Hippocampal formation (tissue), 2 donors: ENCODE measurements at regions not wholly inside any gene's neighbourhood (a gene's known extent, or its start where the extent isn't known, plus 50 kb on each side); places are given as distances from the start of the nearest gene placed in this dataset.
"Not testable (repeated sequence)": the region's sequence is repeated elsewhere in the genome, so short reads cannot be mapped to it uniquely, and the experiment has no call there.

Experiments used
- DNase-seq, 2 donors: peaks; one replicate each; lab custom pipeline; 2025; lab: John Stamatoyannopoulos, UW

GRCh38 chr6:121760745-121761144 lies 325.3 kb downstream of the GJA1 start:
- DNase-seq, result no peak

GRCh38 chr6:121764493-121764892 lies 329.0 kb downstream of the GJA1 start:
- no peak for DNase-seq

DNA sequence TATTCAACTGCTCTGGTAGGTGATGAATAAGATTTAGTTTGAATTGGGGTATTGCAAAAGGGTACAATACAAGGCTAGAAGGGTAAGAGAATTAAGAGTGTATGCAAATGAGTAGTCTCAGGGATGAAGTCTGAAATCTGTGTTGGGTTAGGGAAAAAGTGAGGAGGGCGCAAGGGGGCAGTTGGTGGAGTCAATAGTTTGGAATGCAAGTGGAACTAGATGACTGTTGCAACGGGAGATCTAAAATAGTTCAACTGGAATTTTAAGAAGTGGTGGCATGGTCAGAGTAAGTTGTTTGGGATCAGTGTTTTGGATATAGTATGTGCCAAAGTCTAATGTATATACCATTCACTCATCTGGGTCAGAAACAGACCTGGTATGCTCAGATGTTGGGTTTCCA lies 329.6 kb downstream of the GJA1 start:
- DNase-seq, result no peak

DNA sequence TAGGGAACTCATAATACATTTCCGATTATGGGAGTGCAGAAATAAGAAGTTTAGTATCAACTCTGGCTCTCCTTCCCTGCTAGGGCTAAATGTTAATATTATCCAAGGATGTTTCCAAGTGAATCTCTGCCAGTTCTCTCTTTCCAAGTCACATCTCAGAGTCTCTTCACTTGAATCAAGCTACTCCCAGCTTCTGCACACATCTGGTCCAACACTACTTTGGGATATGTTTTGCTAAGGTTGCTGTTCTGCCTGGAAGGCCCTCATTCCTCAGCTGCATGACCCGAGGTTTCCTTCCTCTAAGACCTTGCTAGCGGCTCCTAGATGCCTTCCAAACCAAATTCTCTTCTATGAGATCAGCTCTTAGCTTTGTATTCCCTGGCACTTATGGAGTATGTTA lies 331.8 kb downstream of the GJA1 start:
- no peak for DNase-seq

- DNase-seq, result no peak
These were observed 335.5 kb downstream of the GJA1 start for GRCh38 chr6:121770943-121771342.

- DNase-seq, result no peak
These were observed 336.7 kb downstream of the GJA1 start for GRCh38 chr6:121771937-121772720.

DNA sequence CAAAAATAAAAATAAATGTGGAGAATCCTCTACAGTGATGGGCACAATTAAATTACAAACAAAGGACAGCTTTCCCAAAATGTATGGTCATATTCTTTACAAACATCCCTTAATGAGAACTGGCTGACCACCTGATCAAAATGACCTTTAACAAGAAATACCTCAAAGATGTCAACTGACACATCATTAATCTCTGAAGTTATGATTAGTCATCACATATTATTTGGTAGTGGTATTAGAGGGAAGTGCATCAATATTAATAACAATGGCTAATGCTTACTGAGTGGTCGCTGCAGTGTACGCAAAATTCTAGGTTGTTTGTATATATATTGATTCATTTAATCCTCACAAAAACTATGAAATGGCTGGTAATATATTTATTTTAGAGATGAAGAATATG lies 340.6 kb downstream of the GJA1 start:
- no peak for DNase-seq

- DNase-seq, result no peak
These were observed 345.2 kb downstream of the GJA1 start for GRCh38 chr6:121780325-121781321.

GRCh38 chr6:121791396-121792315 lies 356.2 kb downstream of the GJA1 start:
- DNase-seq, result no peak

GRCh38 chr6:121794630-121795029 lies 359.2 kb downstream of the GJA1 start:
- no peak for DNase-seq

DNA sequence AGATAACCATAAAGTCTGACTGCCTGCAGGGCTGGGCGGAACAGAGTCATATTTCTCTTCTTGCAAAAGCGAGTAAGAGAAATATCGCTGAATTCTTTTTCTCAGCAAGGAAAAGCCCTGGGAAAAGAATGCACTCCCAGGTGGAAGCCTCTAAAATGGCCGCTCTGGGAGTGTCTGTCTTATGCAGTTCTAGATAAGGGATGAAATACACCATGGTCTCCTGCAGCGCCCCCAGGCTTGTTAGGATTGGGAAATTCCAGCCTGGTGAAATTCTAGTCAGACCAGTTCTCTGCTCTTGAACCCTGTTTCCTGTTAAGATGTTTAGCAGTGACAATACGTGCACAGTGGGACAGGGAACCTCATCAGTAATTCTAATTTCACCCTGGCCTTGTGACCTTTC lies 362.2 kb downstream of the GJA1 start:
- not testable (repeated sequence) for DNase-seq

DNA sequence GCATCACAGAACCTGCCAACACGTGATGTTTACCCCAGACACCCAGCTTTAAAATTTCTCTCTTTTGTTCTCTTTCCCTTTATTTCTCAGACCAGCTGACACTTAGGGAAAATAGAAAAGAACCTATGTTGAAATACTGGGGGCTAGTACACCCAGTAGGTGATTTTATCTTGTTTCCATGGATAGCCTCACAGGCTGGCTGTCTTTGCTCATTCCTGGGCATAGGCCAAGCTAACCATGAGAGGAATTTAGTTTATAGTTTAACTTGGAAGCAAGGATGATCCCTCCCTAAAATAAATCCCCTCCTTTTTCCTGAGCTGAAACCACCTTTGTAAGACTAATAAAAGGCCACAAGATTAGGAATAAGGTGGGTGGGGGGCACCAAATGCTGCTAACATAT lies 362.7 kb downstream of the GJA1 start:
- not testable (repeated sequence) for DNase-seq

DNA sequence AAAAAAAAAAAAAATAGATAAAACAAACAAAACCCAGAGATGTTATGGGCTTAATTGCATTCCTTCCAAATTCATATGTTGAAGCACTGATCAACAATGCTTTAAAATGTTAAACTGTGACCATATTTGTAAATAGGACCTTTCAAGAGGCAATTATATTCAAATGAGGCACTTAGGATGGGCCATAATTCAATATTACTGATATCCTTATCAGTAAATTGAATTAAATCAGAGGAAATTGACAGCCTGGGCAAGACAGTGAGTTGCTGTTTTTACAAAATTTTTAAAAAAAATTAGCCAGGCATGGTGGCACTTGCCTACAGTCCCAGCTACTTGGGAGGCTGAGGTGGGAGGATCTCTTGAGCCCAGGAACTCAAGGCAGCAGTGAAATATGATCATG lies 364.1 kb downstream of the GJA1 start:
- DNase-seq, result no peak

DNA sequence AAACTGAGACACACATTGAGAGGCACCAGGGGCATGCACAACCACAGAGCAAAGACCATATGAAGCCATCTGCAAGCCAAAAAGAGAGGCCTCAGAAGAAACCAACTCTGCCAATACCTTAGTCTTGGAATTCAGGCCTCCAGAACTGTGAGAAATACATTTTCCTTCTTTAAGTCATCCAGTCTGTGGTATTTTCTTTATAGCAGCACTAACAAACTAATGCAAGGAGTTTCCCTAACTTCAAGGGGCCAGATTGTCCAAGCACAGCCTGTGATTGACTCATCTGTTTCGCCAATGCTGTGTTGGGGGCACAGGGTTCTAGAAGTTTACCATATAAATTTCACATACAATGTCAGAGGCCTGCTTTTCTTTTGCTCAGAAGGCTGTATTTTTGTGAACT lies 364.6 kb downstream of the GJA1 start:
- no peak for DNase-seq

DNA sequence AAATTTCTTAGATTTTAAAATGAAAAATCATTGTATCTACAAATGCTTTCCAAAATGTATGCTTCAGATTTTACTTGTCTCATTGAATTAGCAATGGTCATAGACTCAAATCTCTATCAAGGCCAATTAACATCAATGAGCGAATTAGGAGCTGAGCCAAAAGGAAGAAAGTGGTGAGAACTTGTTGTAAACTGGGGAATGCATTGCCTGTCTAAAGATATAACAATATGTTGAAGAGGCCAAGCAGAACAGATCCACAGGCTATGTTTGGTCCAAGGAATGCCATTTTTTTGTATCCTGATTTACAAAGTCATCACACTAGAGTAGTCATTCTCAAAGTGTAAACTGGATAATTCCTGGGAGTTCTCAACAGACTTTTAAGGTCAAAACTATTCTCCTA lies 370.7 kb downstream of the GJA1 start:
- no peak for DNase-seq

- no peak for DNase-seq
These were observed 373.8 kb downstream of the GJA1 start for GRCh38 chr6:121809211-121809610.

DNA sequence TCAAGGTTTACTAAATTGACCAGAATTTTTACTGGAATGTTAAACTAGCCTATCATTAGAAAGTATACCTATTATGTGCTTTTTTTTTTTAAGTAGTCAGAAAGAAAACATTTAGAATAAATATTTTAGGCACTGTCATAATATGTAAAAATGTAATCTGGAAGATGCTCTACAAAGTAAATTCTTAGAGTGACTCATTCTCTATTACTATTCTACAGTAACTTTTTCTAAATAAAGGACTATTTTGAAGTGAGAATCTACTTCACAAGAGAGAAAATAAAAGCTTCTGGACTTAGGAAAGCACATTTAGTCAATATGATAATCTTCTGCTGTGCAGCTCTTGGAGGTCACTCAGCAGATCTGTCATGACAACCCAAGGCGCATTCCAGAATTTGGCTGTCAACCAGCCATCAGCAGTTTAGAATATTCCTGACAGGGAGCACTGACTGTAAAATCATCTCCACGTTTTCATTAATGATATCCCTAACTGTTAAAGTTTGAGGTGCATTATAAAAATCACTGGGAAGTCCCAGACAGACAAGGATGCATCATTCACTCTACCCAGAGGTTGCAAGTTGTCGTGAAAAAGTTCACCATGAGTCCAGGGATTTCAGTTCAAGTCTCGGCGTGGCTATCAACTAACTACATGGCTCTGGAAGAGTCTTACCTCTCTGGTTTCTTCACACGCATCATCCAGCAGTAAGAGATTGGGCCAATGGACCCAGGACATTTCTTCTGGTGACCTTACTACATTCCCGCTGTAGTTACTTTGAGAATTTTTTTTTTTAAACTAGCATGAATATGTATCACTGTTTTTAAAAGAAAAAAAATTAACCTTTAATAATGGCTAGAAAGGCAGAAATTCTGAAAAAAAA lies 374.9 kb downstream of the GJA1 start:
- DNase-seq, result no peak

- no peak for DNase-seq
These were observed 375.7 kb downstream of the GJA1 start for GRCh38 chr6:121811106-121811505.

DNA sequence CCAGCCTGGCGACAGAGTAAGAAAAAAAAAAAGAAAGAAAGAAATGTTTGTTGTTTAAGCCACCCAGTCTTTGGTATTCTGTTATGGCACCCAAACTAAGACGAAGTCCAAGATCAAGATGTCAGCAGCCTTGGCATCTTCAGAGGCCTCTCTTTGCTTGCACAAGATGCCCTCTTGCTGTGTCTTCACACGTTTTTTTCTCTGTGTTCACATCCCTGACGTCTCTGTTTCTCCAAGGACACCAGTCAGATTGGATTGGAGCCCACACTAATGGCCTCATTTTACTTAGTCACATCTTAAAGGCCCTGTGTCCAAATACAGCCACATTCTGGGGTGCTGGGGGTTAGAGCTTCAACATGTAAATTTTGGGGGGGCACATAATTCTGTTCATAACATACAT lies 380.9 kb downstream of the GJA1 start:
- DNase-seq, result no peak

DNA sequence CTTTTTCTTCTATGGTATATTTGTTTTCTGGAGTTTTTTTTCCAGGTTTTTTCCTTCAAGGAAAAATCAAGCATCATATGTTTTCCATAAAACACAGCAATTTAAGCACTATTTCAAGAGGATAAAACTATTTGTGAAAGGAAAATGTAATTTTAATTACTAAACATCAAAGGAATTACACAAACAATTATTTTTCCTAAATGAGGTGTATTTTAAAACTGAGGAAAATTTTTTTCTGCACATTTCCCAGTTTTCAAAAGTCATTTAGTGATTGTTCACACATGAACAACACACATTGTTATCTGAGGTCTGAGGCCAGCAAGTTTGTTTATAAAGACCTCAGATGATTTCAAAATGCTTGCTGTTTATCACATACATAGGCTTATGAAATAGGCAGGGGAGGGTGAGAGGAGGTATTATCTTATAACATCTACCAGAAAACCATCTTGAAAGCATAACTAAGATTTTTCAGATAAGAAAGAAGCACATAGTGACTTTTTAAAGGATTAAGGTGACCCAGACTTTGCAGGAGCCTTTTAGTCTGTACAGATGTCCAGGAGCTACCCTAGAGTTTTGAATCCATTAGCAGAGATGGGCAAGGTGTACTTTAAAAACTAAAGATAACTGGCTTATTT lies 381.6 kb downstream of the GJA1 start:
- DNase-seq, result no peak
